Hippocampal formation (tissue), 2 donors: ENCODE measurements at regions not wholly inside any gene's neighbourhood (a gene's known extent, or its start where the extent isn't known, plus 50 kb on each side); places are given as distances from the start of the nearest gene placed in this dataset.
"Not testable (repeated sequence)": the region's sequence is repeated elsewhere in the genome, so short reads cannot be mapped to it uniquely, and the experiment has no call there.

Experiments
- DNase-seq, 2 donors: peaks; one replicate each; lab custom pipeline; 2025; lab: John Stamatoyannopoulos, UW

DNA sequence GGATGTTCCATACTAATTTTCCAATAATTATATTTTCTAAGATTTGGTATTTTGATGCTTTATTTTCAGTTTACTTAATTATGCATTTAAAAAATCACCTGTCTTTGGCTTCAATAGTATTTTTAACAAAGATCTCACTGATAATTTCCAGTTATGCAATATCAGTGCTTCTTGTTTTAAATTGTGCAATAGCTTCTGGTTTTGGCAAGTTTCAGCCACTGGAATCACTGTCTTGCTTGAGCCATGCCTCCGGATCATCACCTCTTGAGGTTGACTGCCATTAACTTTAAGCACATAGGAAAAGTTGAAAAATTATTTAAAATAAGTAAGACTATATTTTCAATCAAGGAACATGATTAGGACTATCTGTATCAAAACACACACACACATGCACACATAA is 1242.1 kb downstream of the HACE1 start:
- no peak for DNase-seq

DNA sequence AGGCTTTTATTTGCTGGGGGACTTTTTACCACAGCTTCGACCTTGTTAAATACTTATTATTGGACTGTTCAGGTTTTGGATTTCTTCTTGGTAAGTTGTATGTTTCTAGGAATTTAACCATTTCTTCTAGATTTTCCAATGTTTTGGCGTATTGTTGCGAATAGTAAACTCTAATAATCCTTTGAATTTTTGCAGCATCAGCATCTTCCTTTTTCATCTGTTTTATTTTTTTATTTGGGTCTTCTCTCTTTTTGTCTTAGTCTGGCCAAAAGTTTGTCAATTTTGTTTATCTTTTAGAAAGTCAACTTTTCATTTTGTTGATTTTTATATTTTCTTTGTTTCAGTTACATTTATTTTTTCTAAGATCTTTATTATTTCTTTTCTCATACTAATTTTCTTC is 1272.0 kb downstream of the HACE1 start:
- no peak for DNase-seq

DNA sequence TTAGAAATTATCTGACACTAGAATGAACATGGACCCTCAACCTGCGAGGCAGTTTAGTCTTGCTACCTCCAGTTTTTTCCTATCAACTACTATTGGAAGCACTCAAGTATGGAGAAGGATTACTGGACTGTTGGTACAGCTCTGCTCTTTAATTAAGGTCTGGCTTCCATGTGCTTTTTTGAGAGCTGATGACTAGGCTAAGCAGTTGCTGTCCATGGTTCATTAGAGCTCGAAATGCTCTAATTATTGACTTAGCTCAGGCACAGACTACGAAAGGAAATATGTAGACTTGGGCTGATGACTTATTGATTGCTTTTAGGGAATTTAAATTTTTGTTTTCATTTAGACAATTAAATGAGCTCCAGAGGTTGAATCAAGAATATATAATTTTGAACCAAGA is 1281.6 kb downstream of the HACE1 start:
- no peak for DNase-seq

DNA sequence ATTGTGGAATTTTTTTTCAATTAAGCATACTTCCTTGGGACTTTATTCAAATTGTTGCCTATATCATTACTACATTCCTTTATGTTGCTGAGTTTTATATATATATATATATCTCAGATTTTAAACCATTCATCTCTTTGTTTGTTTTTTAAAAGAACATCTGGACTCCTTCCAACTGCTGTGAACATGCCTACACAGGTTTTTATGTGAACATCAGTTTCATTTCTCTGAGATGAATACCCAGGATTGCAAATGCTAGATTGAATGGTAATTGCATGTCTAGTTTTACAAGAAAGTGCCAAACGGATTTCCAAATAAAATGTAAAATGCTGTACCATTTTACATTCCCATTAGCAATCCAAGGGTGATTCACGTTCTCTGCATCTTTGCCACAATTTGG is 1289.3 kb downstream of the HACE1 start:
- no peak for DNase-seq

DNA sequence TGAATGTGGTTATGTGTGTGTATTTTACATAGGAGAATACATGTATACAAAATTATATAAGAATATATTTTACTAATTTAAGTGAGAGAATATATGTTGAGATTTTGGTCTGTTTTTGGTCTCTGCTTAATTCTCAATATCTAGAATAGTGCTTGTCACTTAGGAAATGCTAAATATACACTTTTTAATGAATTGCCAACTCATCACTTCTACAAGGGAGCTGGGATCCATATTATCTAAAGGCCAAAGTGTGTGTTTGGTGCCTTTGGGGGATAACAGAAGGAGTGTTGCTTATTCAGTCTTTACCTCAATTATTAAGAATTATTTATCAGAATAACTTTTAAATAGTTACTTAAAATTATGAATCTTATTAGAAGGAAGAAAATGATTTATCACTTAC is 1304.8 kb downstream of the HACE1 start:
- no peak for DNase-seq

DNA sequence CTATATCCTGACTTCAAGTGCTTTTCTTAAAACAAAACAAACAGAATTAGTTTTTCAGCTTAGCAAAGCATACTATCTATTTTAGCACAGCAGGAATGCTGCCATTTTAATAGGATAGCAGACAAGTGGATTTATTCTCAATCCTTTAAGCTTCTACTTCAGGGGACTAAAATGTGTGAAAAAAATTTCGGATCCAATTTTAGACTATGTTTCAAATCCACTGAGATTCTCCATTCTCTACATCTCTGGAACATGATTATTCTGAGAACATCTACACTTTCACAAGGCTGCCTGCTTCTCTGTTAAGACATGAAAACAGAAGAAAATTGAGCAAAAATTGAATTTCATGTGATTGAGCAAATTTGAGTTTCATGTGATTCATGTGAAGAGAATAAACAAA is 1321.3 kb downstream of the HACE1 start:
- DNase-seq: no peak

DNA sequence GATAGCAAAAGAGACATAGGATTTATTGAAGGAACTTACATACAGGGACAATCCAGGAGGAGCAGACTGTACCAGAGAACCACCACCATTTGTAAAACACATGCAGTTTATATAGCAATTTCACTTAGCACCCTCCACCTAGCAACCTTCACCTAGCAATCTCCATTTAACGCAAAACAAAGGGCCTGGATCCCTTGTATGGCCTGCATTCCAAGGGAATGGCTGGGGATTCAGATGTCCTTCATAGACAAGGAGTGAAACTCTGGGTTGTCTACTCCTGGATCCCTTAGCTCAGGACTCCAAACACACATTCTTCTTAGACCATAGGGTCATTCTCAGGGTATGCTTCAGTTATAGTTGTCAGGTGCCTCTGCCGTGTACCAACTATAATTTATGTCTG is 1324.9 kb downstream of the HACE1 start:
- DNase-seq: no peak

DNA sequence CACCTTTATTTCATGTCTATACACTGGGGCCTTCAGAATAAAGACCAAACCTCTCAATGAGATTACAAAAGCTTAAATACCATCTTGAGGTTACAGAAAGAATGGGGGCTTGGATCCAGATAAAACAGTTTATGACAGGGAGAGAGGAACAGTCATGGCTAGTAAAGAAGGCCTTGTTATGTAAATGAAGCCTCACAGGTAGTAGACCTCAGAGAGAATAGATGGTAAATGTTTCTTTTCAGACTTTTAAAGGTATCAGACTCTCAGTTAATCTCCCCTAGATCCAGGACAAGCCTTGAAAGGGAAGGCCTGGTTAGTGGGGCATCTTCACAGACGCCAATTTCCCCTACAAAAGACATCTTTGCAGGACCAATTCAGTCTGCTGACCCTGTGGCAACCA is 1325.6 kb downstream of the HACE1 start:
- DNase-seq: no peak

DNA sequence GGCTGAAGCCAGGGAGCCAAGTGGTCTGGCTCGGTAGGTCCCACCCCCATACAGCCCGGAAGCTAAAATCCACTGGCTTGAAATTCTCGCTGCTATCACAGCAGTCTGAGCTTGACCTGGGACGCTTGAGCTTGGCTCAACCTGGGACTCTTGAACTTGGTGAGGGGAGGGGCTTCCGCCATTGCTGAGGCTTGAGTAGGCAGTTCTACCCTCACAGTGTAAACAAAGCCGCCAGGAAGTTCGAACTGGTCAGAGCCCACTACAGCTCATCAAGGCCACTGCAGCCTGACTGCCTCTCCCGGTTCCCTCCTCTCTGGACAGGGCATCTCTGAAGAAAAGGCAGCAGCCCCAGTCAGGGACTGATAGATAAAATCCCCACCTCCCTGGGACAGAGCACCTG is 1337.7 kb downstream of the HACE1 start:
- no peak for DNase-seq

DNA sequence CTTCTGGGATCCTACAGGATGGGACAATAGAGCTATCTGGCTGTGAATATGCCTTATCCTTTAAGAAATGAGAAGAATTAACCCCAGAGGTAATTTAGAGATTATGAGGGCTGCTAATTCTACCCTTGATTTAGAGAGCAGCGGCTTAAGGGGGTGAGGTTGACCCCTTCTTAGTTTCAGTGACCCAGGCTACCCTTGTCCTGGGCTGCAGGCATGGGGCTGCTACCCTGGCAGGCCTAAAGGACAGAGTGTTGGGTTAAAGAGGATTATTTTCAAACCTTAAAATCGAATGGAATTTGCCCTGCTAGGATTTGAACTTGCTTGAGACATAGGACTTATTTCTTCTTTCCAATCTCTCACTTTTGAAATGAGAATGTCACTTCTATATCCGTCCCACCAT is 1343.4 kb downstream of the HACE1 start:
- no peak for DNase-seq

DNA sequence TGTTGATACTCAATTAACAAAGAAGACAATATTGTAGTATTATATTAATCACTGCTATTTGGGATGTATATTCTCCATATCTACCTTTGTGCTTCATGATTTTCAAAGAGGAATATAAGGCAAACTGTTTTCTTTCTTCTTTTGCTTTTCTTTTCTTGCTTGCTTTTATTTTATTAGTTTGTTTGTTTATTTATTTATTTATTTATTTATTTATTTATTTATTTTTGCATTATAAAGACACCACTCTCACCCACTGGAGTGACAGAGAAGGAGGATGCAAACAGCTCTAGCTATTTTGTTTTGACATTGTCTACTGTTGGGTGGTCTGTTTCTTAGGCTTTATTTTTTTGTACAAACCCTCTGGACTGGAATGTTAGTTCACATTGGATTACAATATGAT is 1352.7 kb downstream of the HACE1 start:
- DNase-seq: no peak

DNA sequence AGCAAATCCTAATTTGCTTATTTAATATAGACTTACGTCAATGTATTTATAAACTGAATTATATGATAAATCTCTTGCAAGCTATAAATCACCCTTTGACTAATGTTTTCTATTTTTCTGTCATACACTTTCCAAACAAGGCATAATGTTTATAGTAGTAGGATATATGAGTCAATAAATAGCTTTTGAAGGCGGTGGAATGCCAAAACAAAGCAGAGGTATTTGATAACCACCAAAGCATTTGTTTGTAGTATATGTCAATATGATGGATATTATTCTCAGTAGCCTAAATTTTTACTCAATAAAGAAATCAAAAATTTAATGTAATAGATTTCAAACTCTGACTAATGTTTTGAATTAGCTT is 1354.6 kb downstream of the HACE1 start:
- no peak for DNase-seq

DNA sequence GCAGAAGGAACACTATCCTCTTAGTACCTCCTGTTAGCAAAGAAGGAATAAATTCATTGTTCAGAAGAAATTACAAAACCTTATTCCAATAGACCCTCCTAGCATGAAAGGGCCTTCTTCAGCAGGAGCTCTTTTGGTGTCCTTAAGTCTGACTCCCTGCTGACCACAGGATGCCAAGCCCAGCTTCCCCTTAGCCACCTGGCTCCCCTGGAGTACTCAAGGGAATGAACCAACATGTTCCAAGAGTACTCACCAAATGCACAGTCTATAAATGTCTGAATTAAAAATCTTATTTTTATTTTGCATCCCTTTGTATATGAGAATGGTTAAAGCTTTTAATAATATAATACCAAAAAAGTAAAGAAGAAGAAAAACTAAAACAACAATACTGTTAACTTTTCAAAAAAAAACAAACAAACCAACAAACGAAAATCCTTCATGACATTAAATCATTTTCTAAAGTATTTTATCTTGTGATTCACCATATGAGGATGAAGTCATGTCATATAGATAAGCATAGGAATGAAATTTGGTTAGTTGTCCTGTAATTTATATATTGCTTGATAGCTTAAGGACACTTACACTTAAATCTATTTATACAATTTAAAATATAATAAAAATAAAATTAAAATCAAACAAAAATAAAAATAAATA is 1355.1 kb downstream of the HACE1 start:
- DNase-seq: no peak

DNA sequence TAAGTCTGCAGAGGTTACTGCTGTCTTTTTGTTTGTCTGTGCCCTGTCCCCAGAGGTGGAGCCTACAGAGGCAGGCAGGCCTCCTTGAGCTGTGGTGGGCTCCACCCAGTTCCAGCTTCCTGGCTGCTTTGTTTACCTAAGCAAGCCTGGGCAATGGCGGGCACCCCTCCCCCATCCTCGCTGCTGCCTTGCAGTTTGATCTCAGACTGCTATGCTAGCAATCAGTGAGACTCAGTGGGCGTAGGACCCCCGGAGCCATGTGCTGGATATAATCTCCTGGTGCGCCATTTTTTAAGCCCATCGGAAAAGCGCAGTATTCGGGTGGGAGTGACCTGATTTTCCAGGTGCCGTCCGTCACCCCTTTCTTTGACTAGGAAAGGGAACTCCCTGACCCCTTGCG is 1363.1 kb downstream of the HACE1 start:
- DNase-seq: not testable (repeated sequence)

DNA sequence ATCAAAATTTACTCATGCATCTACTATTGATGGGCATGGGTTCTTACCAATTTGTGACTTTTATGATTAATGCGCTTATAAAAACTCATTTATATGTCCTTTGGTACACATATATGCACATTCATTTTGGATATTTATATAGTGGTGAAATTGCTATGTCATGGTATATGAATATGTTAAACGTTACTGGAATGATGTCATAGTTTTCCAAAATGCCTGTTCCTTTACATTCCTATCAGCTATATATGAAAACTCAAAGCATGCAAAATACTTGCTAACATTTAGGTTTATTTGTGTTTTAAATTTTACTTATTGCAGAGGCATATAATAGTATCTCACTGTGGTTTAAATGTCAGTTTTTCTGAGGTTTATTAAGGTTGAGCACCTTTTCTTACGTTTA is 1403.1 kb downstream of the HACE1 start:
- no peak for DNase-seq

DNA sequence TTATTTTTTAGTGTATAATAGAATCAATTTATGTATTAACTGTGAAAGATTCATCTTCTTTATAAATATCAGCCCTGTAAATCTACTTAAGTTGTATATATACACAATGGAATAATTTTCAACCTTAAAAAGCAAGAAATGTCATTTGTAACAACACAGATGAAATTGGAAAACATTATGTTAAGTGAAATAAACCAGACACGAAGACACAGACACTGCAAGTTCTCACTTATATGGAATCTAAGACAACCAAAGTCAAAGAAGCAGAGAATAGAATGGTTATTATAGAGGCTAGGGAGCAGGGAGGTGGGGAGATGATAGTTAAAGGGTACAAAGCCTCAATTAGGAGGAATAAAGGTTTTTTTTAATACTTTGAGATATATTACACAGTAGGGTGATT is 1404.4 kb downstream of the HACE1 start:
- DNase-seq: no peak

DNA sequence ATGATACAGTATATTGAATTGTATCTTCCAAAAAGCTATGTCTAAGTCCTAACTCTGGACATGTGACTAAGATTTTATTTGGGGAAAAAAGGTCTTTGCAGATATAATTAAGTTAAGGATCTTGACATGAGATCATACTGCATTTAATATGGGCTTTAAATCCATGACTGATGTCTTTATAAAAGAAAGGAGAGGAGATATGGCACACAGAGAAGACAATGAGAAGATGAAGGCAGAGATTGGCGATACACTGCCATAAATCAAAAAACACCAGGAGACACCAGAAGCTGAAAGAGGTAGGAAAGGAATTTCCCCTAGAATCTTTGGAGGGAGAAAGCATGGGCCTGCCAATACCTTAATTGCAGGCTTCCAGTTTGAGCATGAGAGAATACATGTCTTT is 1450.2 kb downstream of the HACE1 start:
- no peak for DNase-seq

DNA sequence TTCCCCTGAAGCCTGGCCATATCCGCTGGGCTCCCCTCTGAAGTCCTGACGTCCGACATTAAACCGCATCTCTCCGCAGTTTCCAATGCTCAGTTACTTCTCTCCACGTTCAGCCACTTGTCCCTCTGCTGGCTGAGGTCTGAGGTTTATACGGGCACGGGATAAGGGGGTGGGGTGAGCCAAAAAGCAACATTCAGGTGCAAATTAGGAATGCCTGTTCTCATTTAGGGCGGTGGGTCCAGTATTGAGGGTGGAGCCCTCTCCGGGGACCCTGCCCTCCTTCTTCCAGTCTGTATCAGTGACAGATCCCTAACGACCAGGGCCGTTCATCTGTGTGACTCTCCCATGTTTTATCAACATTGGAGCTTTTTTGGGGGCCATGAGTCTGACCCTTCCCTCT is 1454.4 kb downstream of the HACE1 start:
- DNase-seq: no peak

DNA sequence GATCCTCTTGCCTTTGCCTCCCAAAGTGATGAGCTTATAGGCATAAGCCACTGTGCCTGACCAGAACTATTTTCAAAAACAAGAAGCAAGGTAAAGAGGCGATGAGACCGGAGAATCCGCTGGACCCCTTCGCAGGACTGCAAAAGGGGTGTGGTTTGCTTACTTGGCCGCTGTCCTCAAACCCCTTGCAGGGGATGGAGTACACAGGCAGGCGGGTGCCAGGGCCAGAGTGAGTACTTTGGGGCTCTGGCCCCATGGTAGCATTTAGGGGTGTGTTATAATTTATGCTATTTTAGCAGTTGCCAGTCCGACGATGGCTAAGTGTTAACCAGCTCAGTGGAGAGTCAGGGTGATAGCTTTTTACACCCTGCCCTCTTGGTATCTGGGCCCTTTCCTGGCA is 1454.9 kb downstream of the HACE1 start:
- no peak for DNase-seq

DNA sequence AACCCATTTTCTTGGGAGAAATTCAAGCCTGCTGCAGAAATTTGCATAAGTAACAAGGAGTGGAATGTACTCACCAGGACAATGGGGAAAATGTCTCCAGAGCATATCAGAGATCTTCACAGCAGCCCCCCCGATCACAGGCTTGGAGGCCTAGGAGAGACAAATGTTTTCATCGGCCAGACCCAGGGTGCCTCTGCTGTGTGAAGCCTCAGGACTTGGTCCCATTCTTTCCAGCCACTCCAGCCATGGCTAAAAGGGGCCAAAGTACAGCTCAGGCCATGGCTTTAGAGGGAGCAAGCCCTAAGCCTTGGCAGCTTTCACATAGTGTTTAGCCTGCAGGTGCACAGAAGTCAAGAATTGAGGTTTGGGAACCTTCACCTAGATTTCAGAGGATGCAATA is 1463.0 kb downstream of the HACE1 start:
- DNase-seq: no peak

DNA sequence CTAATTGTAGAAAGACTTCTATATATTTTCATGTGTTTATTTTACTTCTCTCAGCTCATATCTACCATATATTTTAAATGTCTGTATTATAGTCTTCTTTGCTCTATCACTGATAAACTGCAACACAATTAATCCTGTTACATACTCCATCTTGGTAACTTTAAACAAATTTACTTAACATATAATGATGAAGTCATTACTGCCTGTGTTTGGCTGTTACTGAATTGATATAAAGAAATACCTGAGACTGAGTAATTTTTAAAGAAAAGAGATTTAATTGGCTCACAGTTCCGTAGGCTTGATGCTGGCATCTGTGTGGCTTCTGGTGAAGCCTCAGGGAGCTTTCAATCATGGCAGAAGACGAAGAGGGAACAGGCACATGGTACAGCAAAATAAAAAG is 1480.4 kb downstream of the HACE1 start:
- no peak for DNase-seq

DNA sequence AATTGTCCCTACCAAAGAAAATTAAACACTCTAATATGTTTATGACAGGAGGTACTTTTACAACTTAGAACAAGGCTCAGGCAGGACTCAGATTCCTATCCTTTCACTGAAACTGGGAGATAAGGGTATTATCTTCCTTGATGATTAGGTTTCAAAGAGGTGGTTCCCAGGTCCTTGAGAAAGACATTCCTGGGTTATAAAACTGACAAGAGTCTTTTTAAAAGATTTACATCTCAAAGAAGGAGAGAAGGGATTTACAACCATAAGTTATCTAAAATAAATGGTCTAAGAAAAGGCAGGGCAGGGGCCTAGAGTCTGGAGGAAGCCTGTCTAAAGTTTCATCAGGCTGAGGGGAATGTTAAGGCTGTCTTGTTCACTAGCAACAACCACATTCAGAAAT is 1492.5 kb downstream of the HACE1 start:
- DNase-seq: no peak

DNA sequence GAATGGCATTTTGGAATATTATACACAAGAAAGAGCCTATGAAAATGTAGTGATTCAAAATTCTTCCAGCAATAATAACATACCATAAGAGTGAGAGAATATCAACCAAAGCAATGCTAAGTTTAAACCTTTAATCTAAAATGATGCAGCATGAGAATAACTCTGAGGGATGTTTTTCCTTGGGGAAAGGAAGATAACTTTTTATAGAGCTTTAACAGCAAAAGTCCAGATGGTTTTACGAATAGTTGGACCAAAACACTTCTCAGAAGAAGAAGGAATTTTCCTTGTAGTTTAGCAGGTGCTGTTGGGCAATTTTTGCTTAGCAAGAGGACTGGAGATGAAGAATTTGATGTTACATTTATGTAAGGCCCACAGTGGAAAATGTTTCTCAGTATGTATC is 1503.2 kb downstream of the HACE1 start:
- peak in 1 of 2 donors; percentile 7 for DNase-seq

DNA sequence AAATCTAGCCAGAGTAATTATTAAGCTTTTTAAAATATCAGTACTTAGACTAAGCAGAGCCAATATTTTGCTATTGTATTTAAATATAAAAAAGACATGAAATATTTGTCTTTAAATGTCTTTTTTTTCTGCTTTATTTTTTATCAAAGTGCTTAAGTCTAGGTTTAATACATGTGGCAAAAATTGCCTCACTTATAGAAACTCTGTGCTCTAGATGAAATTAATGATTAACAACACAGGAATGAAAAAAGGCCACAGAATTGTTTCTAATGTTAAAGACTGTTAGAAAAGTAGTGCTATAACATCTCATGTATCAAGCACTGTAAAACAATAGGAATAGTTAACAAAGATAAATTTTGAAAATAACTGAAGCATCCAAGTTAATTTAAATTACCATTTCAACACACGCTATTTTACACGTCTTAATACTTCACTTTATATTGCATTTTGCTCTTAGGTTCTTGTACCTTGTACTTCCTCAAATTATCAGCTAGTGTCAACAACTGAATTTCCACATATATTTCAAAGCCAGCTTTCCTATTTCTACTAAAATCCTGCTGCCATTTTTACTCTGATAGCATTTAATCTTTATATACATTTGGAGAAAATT is 1515.1 kb downstream of the HACE1 start:
- DNase-seq: no peak
